ENCODE measurements at regions not wholly inside any gene's neighbourhood (a gene's known extent, or its start where the extent isn't known, plus 50 kb on each side); places are given as distances from the start of the nearest gene placed in this dataset.

- DNase-seq (ENCODE audit: low read depth): no peak
Measured at GRCh38 chr9:91156451-91157234, 205.1 kb downstream of the AUH start.

DNA sequence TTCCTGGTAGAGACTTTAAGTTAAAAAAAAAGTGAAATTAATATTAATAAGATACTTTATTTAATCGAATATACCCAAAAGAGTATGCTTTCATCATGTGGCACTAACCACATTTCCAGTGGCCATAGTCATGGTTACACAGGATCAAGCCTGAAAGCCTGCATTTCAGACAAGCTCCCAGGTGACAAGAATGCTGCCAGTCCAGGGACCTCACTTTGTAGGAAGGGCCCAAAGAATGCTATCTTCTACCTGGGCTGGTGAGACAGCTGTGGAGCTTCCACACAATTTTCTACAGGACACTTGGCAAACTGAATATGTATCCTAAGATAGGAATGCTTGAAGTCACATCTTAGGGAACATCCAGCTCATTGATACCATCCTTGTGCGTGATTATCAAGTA lies 203.8 kb downstream of the AUH start:
- DNase-seq (ENCODE audit: low read depth): no peak

- DNase-seq (ENCODE audit: low read depth): no peak
Measured at GRCh38 chr9:91158286-91158685, 203.4 kb downstream of the AUH start.

DNA sequence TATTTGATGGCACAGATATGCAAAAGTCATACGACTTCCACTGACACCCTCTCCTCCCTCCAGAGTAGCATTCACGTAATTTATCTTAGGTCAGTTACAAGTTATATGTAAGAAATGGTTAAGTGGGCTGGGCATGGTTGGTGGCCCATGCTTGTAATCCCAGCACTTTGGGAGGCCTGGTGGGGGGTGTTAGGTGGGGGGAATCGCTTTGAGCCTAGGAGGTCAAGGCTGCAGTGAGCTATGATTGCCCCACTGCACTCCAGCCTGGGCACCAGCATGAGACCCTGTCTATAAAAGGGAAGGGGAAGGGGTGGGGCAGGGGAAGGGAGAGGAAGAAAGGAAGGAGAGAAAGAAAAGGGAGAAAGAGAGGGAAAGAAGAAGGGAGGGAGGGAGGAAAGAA lies 202.8 kb downstream of the AUH start:
- no peak for DNase-seq (ENCODE audit: low read depth)

DNA sequence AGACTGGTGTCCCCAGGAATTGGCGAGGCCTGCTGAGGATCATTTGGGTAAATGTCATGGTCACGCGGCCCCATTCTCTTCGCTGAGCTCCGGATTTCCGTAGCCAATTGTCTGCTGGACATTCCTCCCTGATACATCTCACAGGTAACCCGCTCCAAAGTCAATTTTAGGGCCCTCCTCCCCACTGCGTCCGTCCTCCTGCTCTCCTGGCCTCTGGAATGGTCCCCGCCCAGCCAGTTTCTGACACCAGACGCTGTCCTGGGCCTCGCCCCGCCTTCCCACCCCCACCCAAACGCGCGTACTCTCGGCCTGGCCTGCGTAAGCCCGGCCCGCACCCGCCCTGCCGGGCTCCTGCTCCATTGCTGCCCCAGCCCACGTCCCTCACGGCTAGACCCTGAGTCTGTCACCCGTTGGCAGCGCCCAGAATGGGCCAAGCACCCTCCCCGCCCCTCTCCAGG lies 202.0 kb downstream of the AUH start:
- DNase-seq (ENCODE audit: low read depth): no peak

GRCh38 chr9:91160181-91160580 lies 201.5 kb downstream of the AUH start:
- DNase-seq (ENCODE audit: low read depth): no peak

DNA sequence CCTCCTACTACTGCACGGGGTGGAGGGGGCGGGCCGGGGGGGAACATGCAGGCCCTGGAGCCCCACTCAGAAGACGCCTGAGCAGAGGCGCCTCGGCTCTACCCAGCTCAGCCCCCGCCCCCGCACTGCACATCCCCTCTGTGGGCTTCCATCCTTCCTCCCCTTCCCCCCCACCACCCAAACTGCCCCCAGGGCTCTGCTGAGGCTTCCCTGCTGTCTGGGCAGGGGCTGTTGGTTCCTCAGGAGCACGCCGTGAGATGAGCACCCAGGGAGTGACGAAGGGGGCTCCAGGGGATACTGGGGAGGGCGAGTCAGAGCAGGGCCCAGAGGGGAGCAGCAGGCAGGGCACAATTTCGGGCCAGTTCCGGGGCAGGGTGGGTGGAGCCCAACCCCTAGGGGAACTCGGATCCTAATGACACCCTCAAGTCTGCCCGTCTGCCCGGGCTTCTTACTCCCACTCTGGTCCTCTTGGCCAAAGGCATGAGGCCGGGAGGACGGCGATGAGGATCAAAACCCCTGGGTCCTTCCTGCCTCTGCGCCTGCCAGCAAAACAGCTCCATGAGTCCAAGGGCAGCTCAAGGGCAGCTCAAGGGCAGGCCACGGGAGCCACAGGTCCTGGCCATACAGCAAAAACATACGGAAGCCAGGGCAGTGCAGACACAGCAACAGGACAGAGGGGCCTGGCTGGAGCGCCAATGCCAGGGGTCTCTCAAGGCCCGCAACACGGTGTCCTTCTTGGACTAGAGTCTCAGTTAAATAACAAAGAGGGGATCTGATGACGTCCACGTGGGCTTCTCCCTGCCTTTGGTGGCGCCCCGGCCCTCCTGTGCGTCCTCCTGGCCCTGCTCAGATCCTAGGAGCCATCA lies 200.9 kb downstream of the AUH start:
- DNase-seq (ENCODE audit: low read depth): no peak

- no peak for DNase-seq (ENCODE audit: low read depth)
Measured at GRCh38 chr9:91161465-91162300, 200.0 kb downstream of the AUH start.

GRCh38 chr9:91162311-91162710 lies 199.4 kb downstream of the AUH start:
- peak; percentile 71 for DNase-seq (ENCODE audit: low read depth)

- DNase-seq (ENCODE audit: low read depth): peak; percentile 80
Measured at GRCh38 chr9:91162784-91163443, 198.8 kb downstream of the AUH start.

DNA sequence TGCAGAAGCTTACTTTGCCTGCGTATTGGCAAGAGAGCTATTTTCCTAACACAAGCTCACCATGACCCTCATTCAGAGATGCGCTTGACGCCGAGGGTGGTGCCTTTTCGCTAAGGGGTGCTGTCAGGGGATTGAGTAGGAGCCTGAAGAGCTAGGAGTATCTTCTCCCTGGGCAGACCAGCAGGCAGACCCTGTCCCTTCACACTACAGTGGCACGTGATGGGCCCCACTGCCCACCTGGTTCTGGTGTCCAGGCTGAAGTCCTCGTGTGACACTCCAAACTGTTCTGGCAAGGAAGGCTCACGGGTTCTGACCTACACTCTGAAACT lies 198.3 kb downstream of the AUH start:
- no peak for DNase-seq (ENCODE audit: low read depth)

DNA sequence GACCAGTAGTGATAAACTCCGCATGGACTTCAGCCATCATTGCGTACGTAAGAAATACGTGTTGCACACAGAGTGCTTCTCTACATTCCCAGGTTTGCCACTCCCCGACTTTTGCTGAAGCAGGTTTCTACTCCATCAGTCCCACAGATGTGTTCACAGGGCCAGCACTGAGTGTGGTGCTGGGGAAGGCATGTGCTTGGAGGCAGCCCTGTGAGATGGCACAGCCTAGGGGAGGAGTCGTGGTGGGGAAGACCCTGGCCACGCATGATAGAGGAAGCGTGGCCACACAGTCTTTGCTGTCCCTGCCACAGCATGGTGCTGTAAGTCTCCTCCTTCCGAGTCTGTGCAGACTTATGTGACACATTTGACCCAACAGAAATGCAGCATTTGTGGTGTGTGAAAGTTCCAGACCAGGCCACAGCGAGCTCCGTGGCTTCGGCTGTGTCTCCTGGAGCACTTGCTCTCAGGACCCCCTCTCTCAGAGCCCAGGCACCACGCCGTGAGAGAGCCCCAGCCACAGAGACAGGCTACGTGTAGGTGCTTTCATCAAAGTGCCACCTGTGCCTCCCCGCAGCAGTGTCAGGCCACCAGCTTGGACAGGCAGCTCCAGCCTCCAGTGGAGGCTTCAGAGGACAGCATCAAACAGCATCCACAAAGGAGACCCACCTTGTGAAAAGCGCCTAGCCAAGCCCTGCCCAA lies 197.8 kb downstream of the AUH start:
- DNase-seq (ENCODE audit: low read depth): no peak

Data from RPMI7951 (cell line).